ENCODE measurements at regions not wholly inside any gene's neighbourhood (a gene's known extent, or its start where the extent isn't known, plus 50 kb on each side); places are given as distances from the start of the nearest gene placed in this dataset.

GRCh38 chr9:82673201-82673600 is 389.7 kb downstream of the RASEF start:
- no peak for DNase-seq (ENCODE audit: low spot score)
- TF ChIP-seq, protein P1, sequence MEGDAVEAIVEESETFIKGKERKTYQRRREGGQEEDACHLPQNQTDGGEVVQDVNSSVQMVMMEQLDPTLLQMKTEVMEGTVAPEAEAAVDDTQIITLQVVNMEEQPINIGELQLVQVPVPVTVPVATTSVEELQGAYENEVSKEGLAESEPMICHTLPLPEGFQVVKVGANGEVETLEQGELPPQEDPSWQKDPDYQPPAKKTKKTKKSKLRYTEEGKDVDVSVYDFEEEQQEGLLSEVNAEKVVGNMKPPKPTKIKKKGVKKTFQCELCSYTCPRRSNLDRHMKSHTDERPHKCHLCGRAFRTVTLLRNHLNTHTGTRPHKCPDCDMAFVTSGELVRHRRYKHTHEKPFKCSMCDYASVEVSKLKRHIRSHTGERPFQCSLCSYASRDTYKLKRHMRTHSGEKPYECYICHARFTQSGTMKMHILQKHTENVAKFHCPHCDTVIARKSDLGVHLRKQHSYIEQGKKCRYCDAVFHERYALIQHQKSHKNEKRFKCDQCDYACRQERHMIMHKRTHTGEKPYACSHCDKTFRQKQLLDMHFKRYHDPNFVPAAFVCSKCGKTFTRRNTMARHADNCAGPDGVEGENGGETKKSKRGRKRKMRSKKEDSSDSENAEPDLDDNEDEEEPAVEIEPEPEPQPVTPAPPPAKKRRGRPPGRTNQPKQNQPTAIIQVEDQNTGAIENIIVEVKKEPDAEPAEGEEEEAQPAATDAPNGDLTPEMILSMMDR (conservative IDR thresholded peaks at IDR 0.05; ENCODE audit: low read depth): no peak
- CTCF ChIA-PET: no interaction called here
- POLR2A ChIA-PET (ENCODE audit: low non-redundant PET): no interaction called here
- no peak overlapping the region for H3K27ac ChIP-seq

DNA sequence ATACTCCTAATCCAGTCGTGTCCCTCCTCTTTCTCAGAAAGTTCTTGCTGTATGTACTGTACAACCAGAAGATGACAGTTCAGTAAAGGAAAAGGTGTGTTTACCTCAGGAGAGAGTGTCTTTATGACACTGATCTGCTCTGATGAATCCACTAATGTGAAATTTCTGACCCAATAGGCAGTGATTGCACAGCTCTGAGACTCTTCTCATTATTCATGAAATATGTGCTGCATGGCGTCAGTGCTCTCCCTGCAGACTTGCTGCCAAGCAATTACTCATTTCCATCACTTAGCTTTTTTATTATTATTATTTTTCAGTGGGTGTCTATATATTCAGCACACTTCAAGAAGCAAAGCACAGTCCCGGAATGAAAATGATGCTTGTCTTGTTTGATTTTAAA is 389.0 kb downstream of the RASEF start:
- CTCF ChIA-PET: no interaction called here
- POLR2A ChIA-PET (ENCODE audit: low non-redundant PET): no interaction called here
- TF ChIP-seq, protein P1 (conservative IDR thresholded peaks at IDR 0.05; ENCODE audit: low read depth): no peak
- no peak for DNase-seq (ENCODE audit: low spot score)
- no peak overlapping the region for H3K27ac ChIP-seq

- ChIA-PET CTCF (interaction anchor here (1.0 kb wide), 1 partner anchor 11 kb away, joined by 4 read pairs; no protein-coding TSS in a partner anchor), POLR2A (ENCODE audit: low non-redundant PET) (no interaction called here)
- TF ChIP-seq, protein P1 (conservative IDR thresholded peaks at IDR 0.05; ENCODE audit: low read depth): no peak
- DNase-seq (ENCODE audit: low spot score): no peak
- no peak overlapping the region for H3K27ac ChIP-seq
Observed at GRCh38 chr9:82675102-82675501, 387.8 kb downstream of the RASEF start.

- CTCF ChIA-PET: interaction anchor here (1.0 kb wide), 1 partner anchor 11 kb away, joined by 4 read pairs; no protein-coding TSS in a partner anchor
- H3K27ac ChIP-seq: no peak overlapping the region
- POLR2A ChIA-PET (ENCODE audit: low non-redundant PET): no interaction called here
- no peak for DNase-seq (ENCODE audit: low spot score)
- TF ChIP-seq, protein P1 (conservative IDR thresholded peaks at IDR 0.05; ENCODE audit: low read depth): no peak
Observed at GRCh38 chr9:82675605-82676004, 387.3 kb downstream of the RASEF start.

- POLR2A ChIA-PET (ENCODE audit: low non-redundant PET): no interaction called here
- DNase-seq (ENCODE audit: low spot score): no peak
- CTCF ChIA-PET: no interaction called here
Observed at GRCh38 chr9:82677086-82677485, 385.9 kb downstream of the RASEF start.

GRCh38 chr9:82679472-82679871 is 383.5 kb downstream of the RASEF start:
- TF ChIP-seq, protein P1 (conservative IDR thresholded peaks at IDR 0.05; ENCODE audit: low read depth): no peak
- POLR2A ChIA-PET (ENCODE audit: low non-redundant PET): no interaction called here
- CTCF ChIA-PET: interaction anchor here (0.6 kb wide), 1 partner anchor 957 kb away, joined by 3 read pairs; no protein-coding TSS in a partner anchor
- H3K27ac ChIP-seq: no peak overlapping the region
- no peak for DNase-seq (ENCODE audit: low spot score)

More at GRCh38 chr9:82677086-82677485, 385.9 kb downstream of the RASEF start:
- no peak overlapping the region for H3K27ac ChIP-seq
- TF ChIP-seq, protein P1 (conservative IDR thresholded peaks at IDR 0.05; ENCODE audit: low read depth): no peak

Measured in RWPE1 (cell line).